ENCODE measurements at regions not wholly inside any gene's neighbourhood (a gene's known extent, or its start where the extent isn't known, plus 50 kb on each side); places are given as distances from the start of the nearest gene placed in this dataset.
"Not testable (repeated sequence)": the region's sequence is repeated elsewhere in the genome, so short reads cannot be mapped to it uniquely, and the experiment has no call there.

- DNase-seq (ENCODE audit: low spot score), result no peak
Observed at GRCh38 chr3:166446986-166447385, 609.8 kb upstream of the BCHE start.

DNA sequence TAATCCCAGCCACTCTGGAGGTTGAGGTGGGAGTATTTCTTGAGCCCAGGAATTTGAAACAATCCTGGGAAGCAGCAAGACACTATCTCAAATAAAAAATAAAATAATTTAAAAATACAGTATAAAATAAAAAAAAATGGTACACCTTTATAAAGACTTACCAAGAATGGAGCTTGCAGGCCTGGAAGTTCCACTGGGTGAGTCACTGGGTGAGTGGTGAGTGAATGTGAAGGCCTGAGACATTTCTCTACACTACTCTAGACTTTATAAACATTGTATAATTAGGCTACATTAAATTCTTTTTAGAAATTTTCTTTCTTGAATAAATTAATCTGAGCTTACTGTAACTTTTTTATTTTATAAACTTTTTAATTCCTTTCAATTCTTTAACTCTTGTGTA lies 609.1 kb upstream of the BCHE start:
- DNase-seq (ENCODE audit: low spot score), result no peak

- DNase-seq (ENCODE audit: low spot score), result no peak
Observed at GRCh38 chr3:166445865-166446264, 608.6 kb upstream of the BCHE start.

GRCh38 chr3:166444756-166445155 lies 607.5 kb upstream of the BCHE start:
- no peak for DNase-seq (ENCODE audit: low spot score)

DNA sequence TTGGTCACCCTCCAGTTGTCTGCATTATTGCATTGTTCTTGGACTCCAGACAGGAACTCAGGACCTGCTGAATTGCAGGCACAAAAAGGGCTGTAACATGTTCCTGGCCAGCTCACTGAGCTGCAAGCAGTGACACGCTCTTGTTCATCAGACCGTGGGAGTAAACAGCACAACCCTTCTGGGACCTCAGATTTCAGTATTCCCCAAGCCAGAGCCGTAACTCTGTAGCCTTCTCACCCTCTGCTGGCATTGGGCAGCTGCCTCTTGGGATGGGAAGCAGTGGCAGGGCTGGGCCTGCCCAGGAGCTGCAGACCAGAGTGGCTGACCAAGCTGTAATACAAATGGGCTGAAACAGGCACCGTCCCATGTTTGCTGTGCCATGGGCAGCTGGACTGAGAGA lies 607.1 kb upstream of the BCHE start:
- no peak for DNase-seq (ENCODE audit: low spot score)

DNA sequence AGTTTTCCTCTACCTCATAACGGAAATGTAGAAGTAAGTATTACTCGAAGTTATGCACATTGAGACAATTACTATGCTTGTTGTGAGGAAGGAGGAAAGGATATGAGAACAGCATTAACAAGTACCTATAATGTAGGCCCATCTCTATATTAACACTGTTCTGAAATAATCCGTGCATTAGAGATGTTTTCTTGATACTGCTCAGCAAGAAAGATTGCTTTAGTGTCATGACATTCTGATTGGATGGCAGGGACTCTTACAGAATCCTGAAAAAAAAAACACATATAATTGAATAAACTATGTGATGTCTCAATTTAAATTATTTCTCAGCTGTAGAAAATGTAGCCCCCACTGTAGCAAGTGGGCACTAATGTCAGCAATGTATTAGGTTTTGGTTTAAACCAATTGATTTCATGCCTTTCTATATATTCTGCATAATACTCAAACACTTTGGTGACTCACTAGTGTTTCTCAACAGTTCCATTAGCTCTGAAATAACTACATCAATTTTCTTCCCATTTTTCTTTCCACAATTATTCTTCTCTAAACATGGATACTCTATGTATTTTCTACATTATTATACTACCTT lies 598.3 kb upstream of the BCHE start:
- no peak for DNase-seq (ENCODE audit: low spot score)

GRCh38 chr3:166433060-166433459 lies 595.8 kb upstream of the BCHE start:
- DNase-seq (ENCODE audit: low spot score), result no peak

GRCh38 chr3:166425900-166426611 lies 588.8 kb upstream of the BCHE start:
- DNase-seq (ENCODE audit: low spot score), result no peak

DNA sequence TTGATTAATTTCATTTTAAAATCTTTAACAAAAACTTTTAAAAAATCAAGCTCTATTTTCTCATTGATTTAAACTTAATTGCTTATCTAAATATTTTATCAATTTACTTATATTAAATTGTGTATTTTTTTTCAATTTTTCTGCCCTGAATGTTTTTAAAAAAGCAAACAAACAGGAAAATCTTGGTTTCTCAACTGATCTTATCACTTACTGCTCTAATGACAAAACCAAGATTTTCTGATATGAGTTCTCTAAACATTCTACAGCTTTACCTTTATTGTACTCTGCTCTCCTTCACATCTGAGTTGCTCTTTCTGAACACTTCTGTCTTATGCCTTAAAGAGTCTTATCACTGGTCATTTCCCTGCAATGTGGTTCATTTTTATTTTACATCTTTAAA lies 587.8 kb upstream of the BCHE start:
- DNase-seq (ENCODE audit: low spot score), result no peak

DNA sequence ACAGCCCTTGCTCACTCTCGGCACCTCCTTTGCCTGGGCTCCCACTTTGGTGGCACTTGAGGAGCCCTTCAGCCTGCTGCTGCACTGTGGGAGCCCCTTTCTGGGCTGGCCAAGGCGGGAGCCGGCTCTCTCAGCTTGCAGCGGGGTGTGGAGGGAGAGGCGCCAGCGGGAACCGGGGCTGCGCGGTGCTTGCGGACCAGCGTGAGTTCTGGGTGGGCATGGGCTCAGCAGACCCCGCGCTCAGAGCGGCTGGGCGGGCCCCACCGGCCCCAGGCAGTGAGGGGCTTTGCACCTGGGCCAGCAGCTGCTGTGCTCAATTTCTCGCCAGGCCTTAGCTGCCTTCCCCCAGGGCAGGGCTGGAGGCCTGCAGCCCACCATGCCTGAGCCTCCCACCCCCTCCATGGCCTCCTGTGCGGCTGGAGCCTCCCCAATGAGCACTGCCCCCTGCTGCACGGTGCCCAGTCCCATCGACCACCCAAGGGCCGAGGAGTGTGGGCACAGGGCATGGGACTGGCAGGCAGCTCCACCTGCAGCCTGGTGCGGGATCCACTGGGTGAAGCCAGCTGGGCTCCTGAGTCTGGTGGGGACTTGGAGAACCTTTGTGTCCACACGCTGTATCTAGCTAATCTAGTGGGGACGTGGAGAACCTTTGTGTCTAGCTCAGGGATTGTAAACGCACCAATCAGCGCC lies 586.7 kb upstream of the BCHE start:
- DNase-seq (ENCODE audit: low spot score), result not testable (repeated sequence)

DNA sequence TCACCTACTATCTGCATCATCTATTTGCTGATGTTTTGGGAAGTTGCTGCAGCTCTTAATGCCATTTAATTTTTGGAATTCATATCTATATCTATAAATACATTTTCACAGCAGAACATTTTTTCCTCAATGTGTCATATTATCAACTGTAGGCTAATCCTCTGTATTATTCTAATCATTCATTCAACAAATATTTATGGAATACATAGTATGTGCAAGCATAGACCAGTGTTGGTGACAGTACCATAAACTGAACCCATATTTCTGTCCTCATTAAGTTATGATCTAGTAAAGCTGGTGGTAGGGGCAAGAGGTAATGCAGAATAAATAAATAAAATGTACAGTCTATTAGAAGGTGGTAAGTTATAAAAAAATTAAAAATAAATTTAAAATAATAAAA lies 585.3 kb upstream of the BCHE start:
- DNase-seq (ENCODE audit: low spot score), result no peak

GRCh38 chr3:166420071-166420470 lies 582.8 kb upstream of the BCHE start:
- DNase-seq (ENCODE audit: low spot score), result no peak

DNA sequence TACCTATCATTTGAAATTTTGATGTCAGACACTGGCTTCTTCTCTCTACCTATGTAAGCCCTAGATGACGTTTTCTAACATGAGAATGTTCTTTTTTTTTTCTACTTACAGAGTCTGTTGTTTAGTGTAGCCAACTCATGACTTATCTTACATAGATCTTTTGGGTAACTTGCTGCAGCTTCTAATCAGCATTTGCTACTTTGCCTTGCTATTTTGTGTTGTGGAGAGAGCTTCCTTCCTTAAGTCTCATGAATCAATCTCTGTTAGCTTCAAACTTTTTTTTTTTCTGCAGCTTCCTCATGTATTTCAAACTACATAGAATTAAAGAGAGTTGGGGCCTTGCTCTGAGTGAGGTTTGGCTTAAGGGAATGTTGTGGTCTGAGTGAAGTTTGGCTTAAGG lies 568.7 kb upstream of the BCHE start:
- no peak for DNase-seq (ENCODE audit: low spot score)

- DNase-seq (ENCODE audit: low spot score), result no peak
Observed at GRCh38 chr3:166405465-166405864, 568.2 kb upstream of the BCHE start.

- DNase-seq (ENCODE audit: low spot score), result no peak
Observed at GRCh38 chr3:166390303-166390702, 553.1 kb upstream of the BCHE start.

DNA sequence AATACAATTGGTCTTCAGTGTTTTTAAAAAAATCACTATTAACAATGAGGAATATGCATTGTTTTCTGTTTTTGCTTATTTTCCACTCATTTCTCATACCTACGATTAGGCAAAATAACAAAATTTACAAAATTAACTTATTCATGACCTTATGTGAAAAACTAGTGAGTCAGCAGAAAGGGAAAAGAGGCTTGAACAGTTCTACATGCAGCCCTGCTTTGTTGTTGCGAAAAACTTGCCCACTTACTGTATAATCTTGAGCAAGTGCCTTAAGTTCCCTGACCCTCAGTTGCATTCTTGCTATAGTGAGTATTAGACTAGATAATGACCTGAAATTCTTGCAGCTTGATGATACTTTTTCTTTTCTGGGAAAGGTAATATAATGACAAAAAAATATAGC lies 551.1 kb upstream of the BCHE start:
- no peak for DNase-seq (ENCODE audit: low spot score)

DNA sequence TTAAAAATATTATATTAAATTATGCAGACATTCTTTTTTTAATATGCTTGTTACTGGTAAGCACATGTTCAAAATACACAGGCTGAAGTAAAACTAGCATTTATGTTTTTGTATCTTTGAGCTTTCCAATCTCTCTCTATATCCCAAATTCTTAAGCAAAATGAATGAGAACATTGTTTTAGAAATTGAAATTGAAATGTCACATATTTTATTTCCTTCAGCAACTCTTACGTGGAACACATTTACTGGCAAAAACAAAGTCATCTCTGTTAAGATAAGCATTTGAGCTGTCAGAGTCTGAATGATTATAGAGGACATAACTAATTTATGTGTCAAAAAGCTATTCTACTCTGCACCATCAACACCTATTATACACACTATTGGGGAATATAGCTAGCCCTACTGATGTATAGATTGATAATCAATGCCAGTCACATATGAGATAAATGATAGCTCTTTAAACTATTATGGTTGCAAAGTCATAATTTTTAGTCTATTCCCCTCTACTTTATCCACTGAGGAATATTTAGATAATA lies 535.4 kb upstream of the BCHE start:
- no peak for DNase-seq (ENCODE audit: low spot score)

DNA sequence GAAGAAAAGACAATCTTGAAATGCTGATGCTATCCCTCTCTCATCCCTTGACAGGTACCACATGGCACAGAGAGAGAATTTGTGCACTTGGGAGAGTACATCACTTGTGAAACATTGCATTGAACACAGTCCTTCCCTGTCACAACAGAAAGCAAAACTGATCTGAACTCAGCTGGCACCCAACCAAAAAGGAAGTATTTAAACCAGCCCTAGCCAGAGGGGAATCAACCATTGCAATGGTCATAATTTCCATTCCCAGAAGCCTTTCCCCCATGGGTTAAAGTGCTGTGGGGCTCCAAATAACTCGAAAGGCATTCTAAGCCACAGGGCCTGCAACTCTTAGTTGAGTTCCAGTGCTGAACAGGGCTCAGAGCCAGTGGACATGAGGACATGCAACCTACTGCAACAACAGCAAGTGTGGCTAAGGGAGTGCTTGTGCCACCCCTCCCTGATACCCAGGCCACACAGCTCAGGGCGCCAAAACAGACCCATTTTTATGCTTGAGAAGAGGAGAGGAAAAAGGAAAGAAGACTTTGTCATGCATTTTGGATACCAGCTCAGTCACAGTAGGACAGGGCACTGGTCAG lies 530.8 kb upstream of the BCHE start:
- DNase-seq (ENCODE audit: low spot score), result no peak

GRCh38 chr3:166362698-166363097 lies 525.5 kb upstream of the BCHE start:
- no peak for DNase-seq (ENCODE audit: low spot score)

GRCh38 chr3:166360720-166361119 lies 523.5 kb upstream of the BCHE start:
- no peak for DNase-seq (ENCODE audit: low spot score)

DNA sequence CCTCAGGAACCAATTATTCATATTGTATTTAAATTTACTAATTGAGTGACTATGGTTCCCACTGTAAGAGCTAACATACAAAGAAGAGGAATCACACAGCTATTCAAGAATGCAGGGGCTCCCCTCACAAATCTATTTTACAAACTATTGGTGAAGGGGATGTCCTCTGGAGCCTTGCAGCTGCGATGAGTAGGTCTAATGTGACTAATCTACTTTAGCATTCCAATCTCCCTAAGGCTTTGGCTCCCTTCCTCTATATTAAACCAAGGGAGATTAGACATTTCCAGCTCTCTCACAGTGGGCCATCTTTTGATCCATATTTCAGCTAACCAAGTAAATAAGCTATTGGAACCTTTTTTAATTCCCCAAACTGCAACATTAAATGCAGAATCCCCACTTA lies 514.2 kb upstream of the BCHE start:
- no peak for DNase-seq (ENCODE audit: low spot score)

GRCh38 chr3:166340604-166341266 lies 503.5 kb upstream of the BCHE start:
- no peak for DNase-seq (ENCODE audit: low spot score)
